Keratinocyte (primary cell): ENCODE measurements at regions not wholly inside any gene's neighbourhood (a gene's known extent, or its start where the extent isn't known, plus 50 kb on each side); places are given as distances from the start of the nearest gene placed in this dataset.

Source experiments
- CTCF ChIP-seq, 3 experiments: IDR thresholded peaks in 1 of 3; conservative IDR thresholded peaks in 1 of 3; optimal IDR thresholded peaks in 1 of 3; 2 replicates in 2 of 3; 3 replicates in 1 of 3; pipeline versions ENCODE3 to v1.5.1; 2011; ENCODE audit warnings: low read length in 3 of 3, mild to moderate bottlenecking in 3 of 3, moderate library complexity in 2 of 3, control low read depth in 1 of 3, inconsistent platforms in 1 of 3; ENCODE audit not compliant: insufficient read depth in 2 of 3; ENCODE audit errors: extremely low read depth in 1 of 3
- EZH2 ChIP-seq: IDR thresholded peaks from one replicate; pipeline ENCODE4 v1.6.1; 2012; ENCODE audit warnings: inconsistent platforms, mild to moderate bottlenecking, low read length, moderate library complexity

- no peak for TF ChIP-seq CTCF (optimal IDR thresholded peaks at IDR 0.05 in 1 of 3, IDR thresholded peaks at IDR 0.05 in 1 of 3, conservative IDR thresholded peaks at IDR 0.05 in 1 of 3; ENCODE audit: extremely low read depth in 1 of 3, insufficient read depth in 2 of 3, low read length in 3 of 3)
- TF ChIP-seq EZH2 = no peak
These were observed 67.1 kb downstream of the GGTLC2 start for GRCh38 chr22:22711532-22711913.
